HepG2 (cell line): ENCODE measurements at regions not wholly inside any gene's neighbourhood (a gene's known extent, or its start where the extent isn't known, plus 50 kb on each side); places are given as distances from the start of the nearest gene placed in this dataset.
"Not testable (repeated sequence)": the region's sequence is repeated elsewhere in the genome, so short reads cannot be mapped to it uniquely, and the experiment has no call there.

Experiments
- ATAC-seq: fragments of 200-7000 bp; cut with Tn5 transposase; 3 replicates; pipeline ENCODE4 v1.9.1; 2020; ENCODE audit warnings: mild to moderate bottlenecking, moderate library complexity
- BruUV-seq: library from RNA; stranded (reverse); fragments of 400-500 nt; replicated peaks from 2 replicates; lab custom pipeline; 2021; lab: Mats Ljungman, UMichigan
- CTCF ChIA-PET: fragments of 300-600 bp; formaldehyde crosslinking; extraction: SDS; loops from one replicate; lab custom pipeline; 2021; ENCODE audit warnings: low total read pairs, inconsistent platforms, low intra/inter-chr PET ratio; lab: Yijun Ruan, JAX
- POLR2A ChIA-PET: fragments of 350-600 bp; sonication (Branson Sonifier 250); formaldehyde crosslinking; loops from one replicate; lab custom pipeline; 2020; ENCODE audit warnings: antibody characterized with exemption, inconsistent platforms; lab: Yijun Ruan, JAX
- DNase-seq: peaks from one replicate; pipeline ENCODE4 v3.0.0-alpha.2; 2015; ENCODE audit warnings: low spot score
- FAIRE-seq: peaks from 3 replicates; lab custom pipeline; 2011; peaks lifted over from hg19 to GRCh38; lab: Jason Lieb, UNC
- H2AFZ ChIP-seq: one replicate; pipeline ENCODE4 v1.6.1; 2011; ENCODE audit warnings: low read length, inconsistent platforms
- H3K27ac ChIP-seq: fragments of 300-600 bp; 3 replicates; pipeline ENCODE4 v1.8.0; 2011; ENCODE audit warnings: mixed run types, mild to moderate bottlenecking, mixed read lengths, low read length, inconsistent platforms; ENCODE audit not compliant: insufficient read depth; ENCODE audit errors: extremely low read length
- H3K27me3 ChIP-seq, 2 experiments: fragments of 200-600 bp in 1 of 2; 2 replicates in 1 of 2; 3 replicates in 1 of 2; pipeline versions ENCODE4 v1.6.0 to v1.8.0; 2011; ENCODE audit warnings: low read length in 2 of 2, mild to moderate bottlenecking in 2 of 2, moderate library complexity in 2 of 2, inconsistent platforms in 1 of 2; ENCODE audit not compliant: insufficient read depth in 2 of 2, control insufficient read depth in 1 of 2
- H3K36me3 ChIP-seq, 2 experiments: fragments of 200-600 bp in 1 of 2; replicated peaks in 1 of 2; 2 replicates in 1 of 2; 3 replicates in 1 of 2; pipeline versions ENCODE4 v1.5.1 to v1.8.0; 2011; ENCODE audit warnings: low read length in 2 of 2, inconsistent platforms in 1 of 2; ENCODE audit not compliant: insufficient read depth in 2 of 2, control insufficient read depth in 1 of 2
- H3K4me1 ChIP-seq: 2 replicates; pipeline ENCODE4 v1.5.1; 2012; ENCODE audit warnings: low read length, inconsistent platforms; ENCODE audit not compliant: insufficient read depth
- H3K4me2 ChIP-seq: 2 replicates; pipeline ENCODE4 v1.6.0; 2011; ENCODE audit warnings: low read depth, low read length, inconsistent platforms
- H3K4me3 ChIP-seq, 3 experiments: fragments of 200-600 bp in 1 of 3; sonication (generic), shearing (Covaris generic) in 1 of 3; replicated peaks in 1 of 3; 2 replicates each; pipeline ENCODE4 v1.5.1; 2011 to 2016; ENCODE audit warnings: low read length in 3 of 3, inconsistent platforms in 2 of 3, low read depth in 2 of 3, mild to moderate bottlenecking in 2 of 3, control low read depth in 1 of 3, mixed read lengths in 1 of 3; ENCODE audit not compliant: insufficient read depth in 1 of 3
- H3K79me2 ChIP-seq: one replicate; pipeline ENCODE4 v1.6.1; 2011; ENCODE audit warnings: low read length, inconsistent platforms; ENCODE audit not compliant: insufficient read depth
- H3K9ac ChIP-seq: 2 replicates; pipeline ENCODE4 v1.6.0; 2011; ENCODE audit warnings: mild to moderate bottlenecking, low read depth, low read length, inconsistent platforms; ENCODE audit not compliant: insufficient read depth
- H3K9me3 ChIP-seq: 2 replicates; pipeline ENCODE4 v1.5.1; 2012; ENCODE audit warnings: mild to moderate bottlenecking, low read length
- H4K20me1 ChIP-seq: 2 replicates; pipeline ENCODE4 v1.6.0; 2011; ENCODE audit warnings: inconsistent platforms, mild to moderate bottlenecking, low read length, moderate library complexity; ENCODE audit not compliant: insufficient read depth
- POLR2A ChIP-seq, 2 experiments: IDR thresholded peaks; 2 replicates each; pipeline ENCODE4 v1.6.1; 2011; ENCODE audit warnings: low read depth in 2 of 2, low read length in 2 of 2, mild to moderate bottlenecking in 1 of 2, moderate library complexity in 1 of 2; ENCODE audit not compliant: insufficient read depth in 1 of 2
- WGBS: methylation state at CpG from one replicate; pipeline ENCODE4 v1.1.6; 2017; ENCODE audit warnings: low lambda C conversion rate; 5-methylcytosine and 5-hydroxymethylcytosine counted together
- in situ Hi-C: cut with HindIII; loops from 2 replicates; pipeline ENCODE4 v1.10.0; 2017; ENCODE audit warnings: low pct_unique_long_range_greater_than_20kb; ENCODE audit not compliant: extremely low pct_ligation_motif_present
- intact Hi-C: fragments of 100-400 bp; cut with micrococcal nuclease; formaldehyde crosslinking; loops from one replicate; pipeline ENCODE4 v1.10.0; 2022; ENCODE audit not compliant: unreplicated experiment
- TF ChIP-seq, protein P1 (sequence below): sonication (generic); formaldehyde crosslinking; IDR thresholded peaks from 2 replicates; pipeline ENCODE4 v1.5.0; 2020; ENCODE audit warnings: missing genetic modification reagents, mild to moderate bottlenecking, borderline replicate concordance

DNA sequence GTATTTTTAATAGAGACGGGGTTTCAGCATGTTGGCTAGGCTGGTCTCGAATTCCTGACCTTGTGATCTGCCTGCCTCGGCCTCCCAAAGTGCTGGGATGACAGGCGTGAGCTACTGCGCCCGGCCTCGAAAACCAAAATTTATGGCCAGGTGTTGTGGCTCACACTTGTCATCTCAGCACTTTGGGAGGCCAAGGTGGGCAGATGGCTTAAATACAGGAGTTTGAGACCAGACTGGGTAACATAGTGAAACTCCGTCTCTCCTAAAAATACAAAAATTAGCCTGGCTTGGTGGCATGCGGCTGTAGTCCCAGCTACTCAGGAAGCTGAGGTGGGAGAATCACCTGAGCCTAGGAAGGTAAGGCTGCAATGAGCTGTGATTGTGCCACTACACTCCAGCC, 80.1 kb downstream of the HAUS1 start:
- H2AFZ ChIP-seq, H4K20me1 ChIP-seq, H3K4me2 ChIP-seq, CTCF ChIA-PET, H3K27ac ChIP-seq, ATAC-seq, DNase-seq, intact Hi-C loops, BruUV-seq, H3K9me3 ChIP-seq, H3K36me3 ChIP-seq, H3K27me3 ChIP-seq, H3K9ac ChIP-seq, H3K4me3 ChIP-seq, FAIRE-seq, in situ Hi-C loops, H3K4me1 ChIP-seq, POLR2A ChIA-PET: not testable (repeated sequence)
- H3K79me2 ChIP-seq, result peaks cover 54% of the 10 kb centered on the region
- 98% methylated on average over 9 of the region's 9 CpGs for WGBS

- H3K4me2 ChIP-seq, result no peak overlapping the region
- H3K4me3 ChIP-seq, result no peak overlapping the region
- no TSS peak for BruUV-seq
- H3K36me3 ChIP-seq, result no peaks in the 10 kb centered on the region
- ATAC-seq, result no peak
- ChIA-PET CTCF (no interaction called here), POLR2A (no interaction called here)
- no peaks in the 10 kb centered on the region for H3K27me3 ChIP-seq
- peaks cover 49% of the 10 kb centered on the region for H3K79me2 ChIP-seq
- FAIRE-seq, result no peak
- H2AFZ ChIP-seq, result no peak overlapping the region
- H3K4me1 ChIP-seq, result no peaks in the 10 kb centered on the region
- H3K9ac ChIP-seq, result no peak overlapping the region
- intact Hi-C loops (no loop called here), in situ Hi-C loops (no loop called here)
- H3K27ac ChIP-seq, result no peak overlapping the region
- no peak for DNase-seq
- H4K20me1 ChIP-seq, result no peaks in the 10 kb centered on the region
- no peaks in the 10 kb centered on the region for H3K9me3 ChIP-seq
- TF ChIP-seq, protein P1, sequence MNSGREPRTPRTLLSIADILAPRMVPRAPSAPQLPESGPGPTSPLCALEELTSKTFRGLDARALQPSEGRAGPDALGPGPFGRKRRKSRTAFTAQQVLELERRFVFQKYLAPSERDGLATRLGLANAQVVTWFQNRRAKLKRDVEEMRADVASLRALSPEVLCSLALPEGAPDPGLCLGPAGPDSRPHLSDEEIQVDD (CRISPR knock-in tag), result no peak
- TF ChIP-seq POLR2A (IDR thresholded peaks at IDR 0.05; ENCODE audit: insufficient read depth in 1 of 2, low read depth in 2 of 2, low read length in 2 of 2), result no peak
- WGBS, result 96% methylated on average over 1 of the region's 1 CpG
Measured at GRCh38 chr18:46184727-46185126, 80.5 kb downstream of the HAUS1 start.
